PC-9 (cell line): ENCODE measurements at regions not wholly inside any gene's neighbourhood (a gene's known extent, or its start where the extent isn't known, plus 50 kb on each side); places are given as distances from the start of the nearest gene placed in this dataset.

Experiments
- BruUV-seq: library from RNA; stranded (reverse); fragments of 400-500 nt; replicated peaks from 2 replicates; lab custom pipeline; 2021; lab: Mats Ljungman, UMichigan
- CTCF ChIA-PET: fragments of 300-600 bp; sonication (Branson Sonifier 250); formaldehyde crosslinking; loops from one replicate; lab custom pipeline; 2022; ENCODE audit warnings: antibody characterized with exemption; lab: Charles Lee
- POLR2A ChIA-PET: fragments of 300-600 bp; sonication (Branson Sonifier 250); formaldehyde crosslinking; loops from one replicate; lab custom pipeline; 2022; ENCODE audit warnings: antibody characterized with exemption; ENCODE audit not compliant: unreplicated experiment; lab: Charles Lee
- DNase-seq, 2 experiments: peaks; one replicate each; pipeline versions ENCODE4 v3.0.0 to v3.0.0-alpha.2; 2015 to 2022; ENCODE audit warnings: mixed read lengths in 1 of 2
- H2AFZ ChIP-seq: fragments of 200-600 bp; sonication (generic); 2 replicates; pipeline ENCODE4 v1.8.1; 2017; ENCODE audit warnings: antibody characterized with exemption
- H3F3A ChIP-seq: fragments of 200-600 bp; sonication (generic); 2 replicates; pipeline ENCODE4 v1.8.1; 2017; ENCODE audit warnings: antibody characterized with exemption, mild to moderate bottlenecking, low read depth; ENCODE audit not compliant: insufficient read depth
- H3K27ac ChIP-seq: fragments of 200-600 bp; sonication (generic); 2 replicates; pipeline ENCODE4 v1.6.1; 2016; ENCODE audit warnings: mixed run types
- H3K27me3 ChIP-seq: fragments of 200-600 bp; sonication (generic); 2 replicates; pipeline ENCODE4 v1.6.1; 2016; ENCODE audit warnings: low read depth, mixed run types; ENCODE audit not compliant: insufficient read depth
- H3K36me3 ChIP-seq: fragments of 200-600 bp; sonication (generic); 2 replicates; pipeline ENCODE4 v1.6.1; 2016; ENCODE audit warnings: low read depth, mixed run types
- H3K4me1 ChIP-seq: fragments of 200-600 bp; sonication (generic); replicated peaks from 2 replicates; pipeline ENCODE4 v1.6.1; 2016; ENCODE audit warnings: mixed run types; ENCODE audit not compliant: insufficient read depth
- H3K4me2 ChIP-seq: fragments of 200-600 bp; sonication (generic); 2 replicates; pipeline ENCODE4 v1.6.1; 2017; ENCODE audit warnings: mixed run types
- H3K4me3 ChIP-seq: fragments of 200-600 bp; sonication (generic); 2 replicates; pipeline ENCODE4 v1.6.1; 2016; ENCODE audit warnings: mixed run types
- H3K79me2 ChIP-seq: fragments of 200-600 bp; sonication (generic); 2 replicates; pipeline ENCODE4 v1.6.1; 2017; ENCODE audit warnings: low read depth, mixed run types
- H3K9me2 ChIP-seq: fragments of 200-600 bp; sonication (generic); 2 replicates; pipeline ENCODE4 v1.8.1; 2017; ENCODE audit warnings: mild to moderate bottlenecking; ENCODE audit not compliant: insufficient read depth
- H3K9me3 ChIP-seq: fragments of 200-600 bp; sonication (generic); 2 replicates; pipeline ENCODE4 v1.8.1; 2016; ENCODE audit warnings: low read depth; ENCODE audit not compliant: insufficient read depth
- H4K20me1 ChIP-seq: fragments of 200-600 bp; sonication (generic); 2 replicates; pipeline ENCODE4 v1.8.1; 2017; ENCODE audit not compliant: insufficient read depth
- EZH2 ChIP-seq: fragments of 200-600 bp; sonication (generic); IDR thresholded peaks from 2 replicates; pipeline ENCODE4 v1.8.0; 2017; ENCODE audit warnings: antibody characterized with exemption, low read depth
- intact Hi-C: fragments of 100-400 bp; cut with micrococcal nuclease; formaldehyde crosslinking; loops from one replicate; pipeline ENCODE4 v1.10.0; 2022; ENCODE audit not compliant: unreplicated experiment
- TF ChIP-seq, protein P1 (sequence below): fragments of 200-600 bp; sonication (generic); conservative IDR thresholded peaks from 2 replicates; pipeline ENCODE4 v1.6.1; 2017; ENCODE audit warnings: mixed run types, antibody characterized with exemption, mild to moderate bottlenecking, moderate library complexity

DNA sequence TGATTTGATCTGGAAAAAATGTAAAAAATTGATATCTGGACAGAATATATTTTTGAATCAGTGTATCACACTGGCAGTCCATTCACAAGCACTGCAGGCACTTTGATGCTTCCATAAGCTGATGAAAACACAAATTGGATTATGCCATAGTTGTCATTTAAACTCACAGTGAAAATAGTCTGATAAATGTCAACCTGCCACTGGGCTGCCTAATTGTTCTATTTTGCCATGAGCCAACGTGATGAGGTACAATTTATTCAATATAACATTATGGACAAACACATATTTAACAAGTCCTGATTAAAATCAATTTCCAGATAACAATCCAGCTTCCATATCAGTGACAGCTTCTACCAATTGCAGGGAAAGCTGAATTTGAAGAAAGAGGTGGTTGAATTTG lies 1244.9 kb downstream of the EFNB2 start:
- Histone ChIP-seq H3K27ac (no peak overlapping the region), H4K20me1 (no peaks in the 10 kb centered on the region), H3K79me2 (no peaks in the 10 kb centered on the region), H2AFZ (no peak overlapping the region), H3K9me3 (no peaks in the 10 kb centered on the region), H3K9me2 (no peaks in the 10 kb centered on the region), H3K27me3 (no peaks in the 10 kb centered on the region), H3K4me2 (no peak overlapping the region), H3K4me3 (no peak overlapping the region), H3F3A (no peaks in the 10 kb centered on the region), H3K4me1 (no peaks in the 10 kb centered on the region), H3K36me3 (no peaks in the 10 kb centered on the region)
- no TSS peak for BruUV-seq
- DNase-seq, result no peak
- ChIA-PET CTCF (no interaction called here), POLR2A (no interaction called here)
- intact Hi-C loops, result no loop called here
- TF ChIP-seq EZH2, result no peak
- TF ChIP-seq, protein P1, sequence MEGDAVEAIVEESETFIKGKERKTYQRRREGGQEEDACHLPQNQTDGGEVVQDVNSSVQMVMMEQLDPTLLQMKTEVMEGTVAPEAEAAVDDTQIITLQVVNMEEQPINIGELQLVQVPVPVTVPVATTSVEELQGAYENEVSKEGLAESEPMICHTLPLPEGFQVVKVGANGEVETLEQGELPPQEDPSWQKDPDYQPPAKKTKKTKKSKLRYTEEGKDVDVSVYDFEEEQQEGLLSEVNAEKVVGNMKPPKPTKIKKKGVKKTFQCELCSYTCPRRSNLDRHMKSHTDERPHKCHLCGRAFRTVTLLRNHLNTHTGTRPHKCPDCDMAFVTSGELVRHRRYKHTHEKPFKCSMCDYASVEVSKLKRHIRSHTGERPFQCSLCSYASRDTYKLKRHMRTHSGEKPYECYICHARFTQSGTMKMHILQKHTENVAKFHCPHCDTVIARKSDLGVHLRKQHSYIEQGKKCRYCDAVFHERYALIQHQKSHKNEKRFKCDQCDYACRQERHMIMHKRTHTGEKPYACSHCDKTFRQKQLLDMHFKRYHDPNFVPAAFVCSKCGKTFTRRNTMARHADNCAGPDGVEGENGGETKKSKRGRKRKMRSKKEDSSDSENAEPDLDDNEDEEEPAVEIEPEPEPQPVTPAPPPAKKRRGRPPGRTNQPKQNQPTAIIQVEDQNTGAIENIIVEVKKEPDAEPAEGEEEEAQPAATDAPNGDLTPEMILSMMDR, result no peak

DNA sequence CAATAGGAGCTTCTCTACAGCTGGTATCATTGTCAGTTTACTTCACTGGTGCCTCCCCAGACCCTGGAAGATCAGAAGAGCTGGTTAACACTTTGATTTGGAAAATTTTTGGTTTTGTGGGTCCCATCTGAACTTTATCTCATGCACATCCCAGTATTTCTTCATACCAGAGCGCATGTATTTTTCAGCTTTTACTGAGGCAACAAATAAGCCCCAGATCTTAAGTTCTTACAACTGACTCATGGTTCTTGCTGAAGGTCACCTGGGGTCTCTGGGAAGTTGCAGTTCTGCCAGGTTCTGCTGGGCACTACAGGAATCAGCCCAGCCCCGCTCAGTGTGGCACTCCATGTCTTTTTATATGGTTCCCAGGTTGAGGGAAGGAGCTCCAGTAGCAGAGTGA lies 1249.9 kb downstream of the EFNB2 start:
- no peaks in the 10 kb centered on the region for H3K4me1 ChIP-seq
- CTCF ChIA-PET, result no interaction called here

DNA sequence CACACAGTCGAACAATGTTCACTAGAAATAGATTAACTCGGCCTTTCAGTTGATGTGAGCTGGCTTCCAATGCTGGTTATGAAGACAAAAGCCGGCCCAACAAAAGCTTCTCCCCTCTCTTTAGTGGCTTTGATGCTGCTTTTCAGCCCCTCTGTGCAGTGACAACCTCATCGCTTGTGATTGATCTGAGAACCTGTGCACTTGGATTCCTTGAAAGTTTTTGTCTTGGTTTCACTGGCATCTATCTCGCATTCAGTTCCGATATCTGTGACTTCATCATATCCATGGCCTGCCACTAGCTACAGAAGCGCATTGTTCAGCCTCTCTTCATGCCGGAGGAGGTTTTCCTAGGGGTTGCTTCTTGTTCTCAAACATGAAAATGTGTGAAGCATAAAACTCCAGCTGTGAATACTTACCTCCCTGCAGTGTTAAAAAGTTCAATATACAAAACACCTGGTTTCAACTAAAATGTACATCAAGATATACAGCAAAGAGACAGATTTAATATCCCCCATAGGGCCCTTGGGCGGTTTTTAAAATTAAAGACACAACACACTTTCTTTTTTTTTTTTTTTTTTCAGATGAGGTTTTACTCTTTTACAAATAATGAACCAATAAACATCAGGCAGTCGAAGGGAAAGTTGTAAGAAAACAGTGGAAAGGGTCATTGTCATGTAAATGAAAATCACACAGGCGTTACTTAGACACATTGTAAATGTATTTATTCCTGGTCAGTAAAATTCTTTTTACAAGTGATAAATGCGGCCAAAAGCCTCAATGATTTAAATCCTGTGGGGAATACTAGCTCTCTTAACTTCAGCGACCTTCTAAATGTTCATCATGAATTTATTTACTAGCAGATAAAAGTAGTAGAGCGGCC lies 1252.8 kb downstream of the EFNB2 start:
- CTCF ChIA-PET, result no interaction called here
- POLR2A ChIA-PET, result no interaction called here

More for the DNA sequence above, 1249.9 kb downstream of the EFNB2 start:
- Histone ChIP-seq H4K20me1 (no peaks in the 10 kb centered on the region), H3K79me2 (no peaks in the 10 kb centered on the region), H3K4me2 (no peak overlapping the region), H3K9me3 (no peaks in the 10 kb centered on the region), H3K36me3 (no peaks in the 10 kb centered on the region), H3K27ac (no peak overlapping the region), H3K4me3 (no peak overlapping the region), H3F3A (no peaks in the 10 kb centered on the region), H3K27me3 (no peaks in the 10 kb centered on the region), H2AFZ (no peak overlapping the region), H3K9me2 (no peaks in the 10 kb centered on the region)
- BruUV-seq, result no TSS peak
- DNase-seq, result no peak
- intact Hi-C loops, result no loop called here
- TF ChIP-seq, protein P1, result no peak
- no peak for TF ChIP-seq EZH2
- POLR2A ChIA-PET, result no interaction called here

More for the DNA sequence above, 1252.8 kb downstream of the EFNB2 start:
- Histone ChIP-seq H3K9me3 (no peaks in the 10 kb centered on the region), H4K20me1 (no peaks in the 10 kb centered on the region), H3K4me3 (no peak overlapping the region), H3K79me2 (no peaks in the 10 kb centered on the region), H3K36me3 (no peaks in the 10 kb centered on the region), H3K4me1 (no peaks in the 10 kb centered on the region), H3K27me3 (no peaks in the 10 kb centered on the region), H3K4me2 (no peak overlapping the region), H3F3A (no peaks in the 10 kb centered on the region), H3K27ac (no peak overlapping the region), H2AFZ (no peak overlapping the region), H3K9me2 (no peaks in the 10 kb centered on the region)
- BruUV-seq, result no TSS peak
- intact Hi-C loops, result no loop called here
- no peak for DNase-seq
- TF ChIP-seq, protein P1, result no peak
- TF ChIP-seq EZH2, result no peak
